Stomach (tissue), 4 donors: ENCODE measurements at regions not wholly inside any gene's neighbourhood (a gene's known extent, or its start where the extent isn't known, plus 50 kb on each side); places are given as distances from the start of the nearest gene placed in this dataset.

ENCODE experiments used
- CTCF ChIP-seq, 7 experiments: fragments of 450-650 bp in 4 of 7; fragments of 200-600 bp in 3 of 7; sonication (generic) in 3 of 7; IDR thresholded peaks; one replicate each; pipeline ENCODE4 v1.5.1; 2016 to 2019; ENCODE audit warnings: antibody characterized with exemption in 7 of 7, control low read depth in 2 of 7, mild to moderate bottlenecking in 1 of 7
- POLR2A ChIP-seq, 4 donors: fragments of 450-650 bp; IDR thresholded peaks; one replicate each; pipeline ENCODE4 v1.6.1; 2016; ENCODE audit warnings: antibody characterized with exemption in 4 of 4, control low read depth in 2 of 4, mild to moderate bottlenecking in 1 of 4, moderate library complexity in 1 of 4
- POLR2AphosphoS5 ChIP-seq, 3 donors: sonication (generic); formaldehyde crosslinking; IDR thresholded peaks; one replicate each; pipeline ENCODE4 v1.6.1; 2016; ENCODE audit warnings: antibody characterized with exemption in 3 of 3

GRCh38 chr4:168028568-168028967 lies 63.8 kb upstream of the ANXA10 start:
- TF ChIP-seq CTCF (IDR thresholded peaks at IDR 0.05) (peak in 3 of 7 experiments; percentile 13 to 33 (median 32)), POLR2AphosphoS5 (IDR thresholded peaks at IDR 0.05) (peak in 1 of 3 donors; percentile 9), POLR2A (IDR thresholded peaks at IDR 0.05) (no peak)
